ENCODE measurements at regions not wholly inside any gene's neighbourhood (a gene's known extent, or its start where the extent isn't known, plus 50 kb on each side); places are given as distances from the start of the nearest gene placed in this dataset.

DNA sequence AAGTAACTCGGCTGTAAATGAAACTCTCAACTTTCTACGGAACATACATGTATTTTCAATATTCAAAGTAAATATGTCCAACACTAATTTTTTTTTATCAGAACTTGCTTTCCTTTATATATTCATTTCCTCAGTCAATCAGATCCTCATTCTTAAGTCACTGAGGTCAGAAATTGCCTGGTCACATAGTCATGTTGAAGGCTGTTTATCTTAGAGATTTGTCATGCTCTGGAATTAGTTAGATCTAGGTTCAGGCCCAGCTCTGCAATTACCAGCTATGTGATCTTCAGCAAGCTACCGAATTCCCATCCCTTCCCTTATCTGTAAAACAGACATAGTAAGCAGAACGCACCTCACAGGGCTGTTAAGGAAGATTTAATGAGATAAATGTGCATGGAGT is 228.8 kb downstream of the SPCS3 start:
- TF ChIP-seq ATF2 (tag by site-specific recombination; IDR thresholded peaks at IDR 0.05; ENCODE audit: low read depth): no peak
- no peak for TF ChIP-seq MZF1 (tag by site-specific recombination; IDR thresholded peaks at IDR 0.05; ENCODE audit: borderline replicate concordance)
- no peak for TF ChIP-seq ZNF660 (tag by site-specific recombination; IDR thresholded peaks at IDR 0.05)
- TF ChIP-seq CTCF (tag by site-specific recombination; IDR thresholded peaks at IDR 0.05): no peak
- no peak for TF ChIP-seq ZNF223 (tag by site-specific recombination; IDR thresholded peaks at IDR 0.05)
- no peak for TF ChIP-seq ZBTB7A (tag by site-specific recombination; IDR thresholded peaks at IDR 0.05; ENCODE audit: low read depth)
